ENCODE measurements at regions not wholly inside any gene's neighbourhood (a gene's known extent, or its start where the extent isn't known, plus 50 kb on each side); places are given as distances from the start of the nearest gene placed in this dataset.

GRCh38 chr20:52593654-52594053 lies 378.5 kb upstream of the TSHZ2 start:
- DNase-seq = no peak
- intact Hi-C loops (cut with DNase I) = no loop called here
- H3K27ac ChIP-seq = no peak overlapping the region
- H3K4me1 ChIP-seq = no peaks in the 10 kb centered on the region
- WGBS, 2 donors = 63 to 64% methylated on average over 5 of the region's 5 CpGs
- H3K36me3 ChIP-seq = no peaks in the 10 kb centered on the region
- H3K4me3 ChIP-seq = no peak overlapping the region
- TF ChIP-seq EP300 (IDR thresholded peaks at IDR 0.05) (no peak), POLR2AphosphoS5 (IDR thresholded peaks at IDR 0.05) (no peak), POLR2A (IDR thresholded peaks at IDR 0.05) (no peak)
- TF ChIP-seq, protein P1, sequence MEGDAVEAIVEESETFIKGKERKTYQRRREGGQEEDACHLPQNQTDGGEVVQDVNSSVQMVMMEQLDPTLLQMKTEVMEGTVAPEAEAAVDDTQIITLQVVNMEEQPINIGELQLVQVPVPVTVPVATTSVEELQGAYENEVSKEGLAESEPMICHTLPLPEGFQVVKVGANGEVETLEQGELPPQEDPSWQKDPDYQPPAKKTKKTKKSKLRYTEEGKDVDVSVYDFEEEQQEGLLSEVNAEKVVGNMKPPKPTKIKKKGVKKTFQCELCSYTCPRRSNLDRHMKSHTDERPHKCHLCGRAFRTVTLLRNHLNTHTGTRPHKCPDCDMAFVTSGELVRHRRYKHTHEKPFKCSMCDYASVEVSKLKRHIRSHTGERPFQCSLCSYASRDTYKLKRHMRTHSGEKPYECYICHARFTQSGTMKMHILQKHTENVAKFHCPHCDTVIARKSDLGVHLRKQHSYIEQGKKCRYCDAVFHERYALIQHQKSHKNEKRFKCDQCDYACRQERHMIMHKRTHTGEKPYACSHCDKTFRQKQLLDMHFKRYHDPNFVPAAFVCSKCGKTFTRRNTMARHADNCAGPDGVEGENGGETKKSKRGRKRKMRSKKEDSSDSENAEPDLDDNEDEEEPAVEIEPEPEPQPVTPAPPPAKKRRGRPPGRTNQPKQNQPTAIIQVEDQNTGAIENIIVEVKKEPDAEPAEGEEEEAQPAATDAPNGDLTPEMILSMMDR (IDR thresholded peaks at IDR 0.05) = no peak
- no peaks in the 10 kb centered on the region for H3K9me3 ChIP-seq
- H3K27me3 ChIP-seq = no peaks in the 10 kb centered on the region

DNA sequence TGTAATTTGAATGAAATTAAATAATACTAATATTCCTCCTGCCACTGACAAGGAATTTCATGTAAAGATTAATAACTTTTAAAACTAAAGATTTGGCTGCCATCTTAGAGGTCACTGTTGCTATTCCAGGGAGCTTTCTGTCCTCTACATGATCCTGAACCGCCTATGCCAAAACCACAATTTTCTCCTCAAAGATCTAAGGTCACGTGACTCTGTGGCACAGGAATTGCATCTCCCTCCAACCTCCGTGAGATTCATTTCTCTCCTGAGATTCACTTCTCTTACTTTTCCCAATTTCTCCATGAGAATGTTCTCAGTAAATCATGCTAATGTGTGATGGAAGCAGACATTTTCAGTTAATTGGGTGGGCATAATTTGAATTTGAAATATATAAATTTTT lies 379.6 kb upstream of the TSHZ2 start:
- Histone ChIP-seq H3K4me3 (no peak overlapping the region), H3K36me3 (no peaks in the 10 kb centered on the region), H3K4me1 (no peaks in the 10 kb centered on the region), H3K27me3 (no peaks in the 10 kb centered on the region), H3K27ac (no peak overlapping the region), H3K9me3 (no peaks in the 10 kb centered on the region)
- intact Hi-C loops (cut with DNase I) = no loop called here
- WGBS, 2 donors = 82% methylated on average over 3 of the region's 3 CpGs
- DNase-seq = no peak
- TF ChIP-seq POLR2A (IDR thresholded peaks at IDR 0.05) (no peak), EP300 (IDR thresholded peaks at IDR 0.05) (no peak), POLR2AphosphoS5 (IDR thresholded peaks at IDR 0.05) (no peak)
- TF ChIP-seq, protein P1 (IDR thresholded peaks at IDR 0.05) = no peak

GRCh38 chr20:52590100-52590499 lies 382.1 kb upstream of the TSHZ2 start:
- TF ChIP-seq POLR2A (IDR thresholded peaks at IDR 0.05) (no peak), EP300 (IDR thresholded peaks at IDR 0.05) (no peak), POLR2AphosphoS5 (IDR thresholded peaks at IDR 0.05) (no peak)
- TF ChIP-seq, protein P1 (IDR thresholded peaks at IDR 0.05) = no peak
- Histone ChIP-seq H3K27me3 (no peaks in the 10 kb centered on the region), H3K27ac (no peak overlapping the region), H3K4me1 (no peaks in the 10 kb centered on the region), H3K4me3 (no peak overlapping the region), H3K9me3 (no peaks in the 10 kb centered on the region), H3K36me3 (no peaks in the 10 kb centered on the region)
- no peak for DNase-seq
- intact Hi-C loops (cut with DNase I) = no loop called here
- WGBS, 2 donors = 62 to 74% methylated on average over 2 of the region's 2 CpGs

DNA sequence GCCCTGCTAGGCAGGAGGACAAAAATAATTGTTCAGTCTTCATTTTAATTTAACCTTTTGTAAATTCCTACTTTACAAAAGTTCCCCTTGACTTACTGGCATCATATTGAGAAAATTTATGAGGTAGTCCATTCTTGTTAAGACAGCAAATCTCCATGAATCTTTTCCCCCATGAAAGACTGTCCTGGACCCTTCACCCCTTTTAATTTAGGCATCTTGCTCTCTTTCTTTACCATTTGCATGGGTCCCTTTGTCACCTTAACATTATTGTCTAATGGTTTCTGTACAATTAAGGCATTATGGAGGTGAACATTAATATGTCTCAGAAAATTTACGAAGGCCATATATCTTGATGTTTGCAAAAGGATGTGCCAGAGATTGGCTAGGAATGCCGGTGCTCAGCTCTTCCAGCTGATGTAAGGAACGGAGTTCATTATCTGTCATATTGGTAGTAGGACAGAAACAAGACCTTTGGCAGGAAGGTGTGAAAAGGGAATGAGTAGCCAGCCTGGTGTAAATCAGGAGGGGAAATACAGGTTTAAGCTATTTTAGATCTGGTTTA lies 382.8 kb upstream of the TSHZ2 start:
- WGBS, 2 donors = 22 to 61% methylated on average over 3 of the region's 3 CpGs
- Histone ChIP-seq H3K36me3 (no peaks in the 10 kb centered on the region), H3K27me3 (no peaks in the 10 kb centered on the region), H3K9me3 (no peaks in the 10 kb centered on the region), H3K4me1 (no peaks in the 10 kb centered on the region), H3K4me3 (no peak overlapping the region), H3K27ac (no peak overlapping the region)
- TF ChIP-seq EP300 (IDR thresholded peaks at IDR 0.05) (no peak), POLR2A (IDR thresholded peaks at IDR 0.05) (no peak), POLR2AphosphoS5 (IDR thresholded peaks at IDR 0.05) (no peak)
- TF ChIP-seq, protein P1 (IDR thresholded peaks at IDR 0.05) = no peak
- intact Hi-C loops (cut with DNase I) = no loop called here
- DNase-seq = no peak

GRCh38 chr20:52586660-52587059 lies 385.5 kb upstream of the TSHZ2 start:
- TF ChIP-seq POLR2AphosphoS5 (IDR thresholded peaks at IDR 0.05) (no peak), EP300 (IDR thresholded peaks at IDR 0.05) (no peak), POLR2A (IDR thresholded peaks at IDR 0.05) (no peak)
- TF ChIP-seq, protein P1 (IDR thresholded peaks at IDR 0.05) = no peak
- H3K27me3 ChIP-seq = no peaks in the 10 kb centered on the region
- no peak overlapping the region for H3K27ac ChIP-seq
- H3K36me3 ChIP-seq = no peaks in the 10 kb centered on the region
- no peak for DNase-seq
- H3K4me1 ChIP-seq = no peaks in the 10 kb centered on the region
- H3K4me3 ChIP-seq = no peak overlapping the region
- intact Hi-C loops (cut with DNase I) = no loop called here
- no peaks in the 10 kb centered on the region for H3K9me3 ChIP-seq
